Nucleus accumbens (tissue), 56 donors: ENCODE measurements at regions not wholly inside any gene's neighbourhood (a gene's known extent, or its start where the extent isn't known, plus 50 kb on each side); places are given as distances from the start of the nearest gene placed in this dataset.
"Not testable (repeated sequence)": the region's sequence is repeated elsewhere in the genome, so short reads cannot be mapped to it uniquely, and the experiment has no call there.

Experiments used
- DNase-seq, 56 donors: peaks; one replicate each; lab custom pipeline; 2025; lab: John Stamatoyannopoulos, UW

DNA sequence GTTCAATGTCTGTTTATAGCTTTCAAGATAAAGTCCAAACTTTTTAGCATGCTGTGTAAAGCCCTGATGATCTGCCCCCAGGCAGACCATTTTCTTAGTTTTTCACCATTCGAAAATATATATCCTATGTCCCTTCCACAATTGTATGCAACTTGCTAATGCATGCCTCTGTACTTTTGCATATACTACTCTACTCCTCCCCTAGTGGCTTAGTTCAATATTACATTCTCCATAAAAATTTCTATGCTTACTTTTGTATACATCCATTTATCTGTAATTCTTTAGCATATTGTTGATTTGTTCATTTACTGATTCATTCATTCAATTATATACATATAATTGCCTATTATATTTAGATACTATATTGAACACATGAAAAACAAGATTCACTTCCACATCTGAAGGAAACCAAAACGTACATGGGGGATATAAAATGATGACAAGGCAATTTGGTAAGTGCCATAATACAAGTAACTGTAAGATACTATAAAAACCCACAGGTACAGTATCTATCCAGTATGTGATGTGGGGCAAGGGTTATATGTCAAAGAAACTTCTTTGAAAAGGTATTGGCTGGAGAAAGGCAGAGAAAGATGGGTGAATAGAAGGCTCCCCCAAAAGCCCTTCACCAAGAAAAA lies 902.5 kb downstream of the FAM133A start:
- DNase-seq: no peak

- no peak for DNase-seq
Measured at GRCh38 chrX:94600077-94600476, 926.1 kb downstream of the FAM133A start.

DNA sequence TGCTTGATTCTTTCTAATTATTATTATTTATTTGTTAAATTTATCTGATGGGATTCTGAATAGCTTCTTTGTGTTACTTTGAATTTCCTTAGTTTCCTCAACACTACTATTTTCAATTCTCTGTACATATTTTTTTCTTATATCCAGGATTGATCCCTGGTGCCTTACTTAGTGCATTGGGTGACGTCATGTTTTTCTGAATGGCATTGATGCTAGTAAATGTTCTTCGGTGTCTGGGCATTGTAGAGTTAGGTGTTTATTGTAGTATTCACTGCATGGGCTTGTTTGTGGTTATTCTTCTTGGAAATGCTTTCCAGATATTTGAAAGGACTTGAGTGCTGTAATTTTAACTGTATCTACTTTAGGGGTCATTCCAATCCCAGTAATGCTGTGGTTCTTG lies 938.1 kb downstream of the FAM133A start:
- DNase-seq: no peak

DNA sequence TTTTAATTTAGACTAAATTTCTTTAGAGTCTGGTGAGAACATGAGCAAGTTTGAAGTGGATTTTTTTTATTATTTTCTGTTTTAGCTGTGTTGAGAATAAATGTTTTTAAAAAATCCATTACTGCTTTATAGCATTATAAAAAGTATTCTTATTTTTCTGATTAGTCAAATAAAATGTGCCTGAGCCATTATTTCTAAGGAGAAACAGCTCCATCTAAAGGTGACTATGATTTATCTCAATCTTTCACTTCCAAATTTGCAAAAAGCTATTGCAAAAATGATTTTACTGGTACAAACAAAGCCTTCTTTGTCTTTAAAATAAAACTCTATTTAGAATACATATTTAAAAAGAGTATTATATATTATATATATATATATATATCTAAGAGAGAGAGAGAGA lies 959.2 kb downstream of the FAM133A start:
- no peak for DNase-seq

DNA sequence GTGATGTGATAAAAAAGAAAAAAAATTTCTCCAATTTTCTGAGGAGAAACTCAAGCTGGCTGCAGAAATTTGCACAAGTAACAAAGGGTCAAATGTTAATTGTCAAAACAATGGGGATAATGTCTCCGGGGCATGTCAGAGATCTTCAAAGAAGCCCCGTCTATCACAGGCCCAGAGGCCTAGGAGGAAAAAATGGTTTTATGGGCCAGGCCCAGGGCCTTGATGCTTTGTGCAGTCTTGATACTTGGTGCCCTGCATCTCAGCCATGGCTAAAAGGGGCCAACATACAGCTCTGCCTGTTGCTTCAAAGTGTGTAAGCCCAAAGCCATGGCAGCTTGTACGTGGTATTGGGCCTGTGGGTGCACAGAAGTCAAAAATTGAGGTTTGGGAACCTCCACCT lies 961.0 kb downstream of the FAM133A start:
- no peak for DNase-seq

DNA sequence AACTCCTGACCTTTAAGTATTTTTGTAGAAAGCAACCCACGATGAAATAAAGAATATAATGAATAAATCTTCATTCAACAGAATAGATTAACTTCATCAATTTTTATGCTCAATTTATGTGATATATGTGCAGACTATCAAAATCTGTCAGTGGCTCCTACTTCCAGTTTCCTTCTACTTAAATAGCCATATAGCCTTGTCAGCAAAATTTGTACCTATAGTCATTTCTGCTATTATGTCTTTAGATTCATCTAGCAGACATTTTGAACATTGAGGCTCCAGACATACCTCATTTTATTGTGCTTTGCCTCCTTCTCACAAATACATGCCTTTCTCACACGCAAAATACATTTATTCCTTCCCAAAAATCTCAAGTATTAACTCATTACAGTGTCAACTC lies 971.7 kb downstream of the FAM133A start:
- DNase-seq: no peak

GRCh38 chrX:94655180-94655579 lies 981.2 kb downstream of the FAM133A start:
- DNase-seq: no peak

GRCh38 chrX:94662689-94663088 lies 988.7 kb downstream of the FAM133A start:
- no peak for DNase-seq

DNA sequence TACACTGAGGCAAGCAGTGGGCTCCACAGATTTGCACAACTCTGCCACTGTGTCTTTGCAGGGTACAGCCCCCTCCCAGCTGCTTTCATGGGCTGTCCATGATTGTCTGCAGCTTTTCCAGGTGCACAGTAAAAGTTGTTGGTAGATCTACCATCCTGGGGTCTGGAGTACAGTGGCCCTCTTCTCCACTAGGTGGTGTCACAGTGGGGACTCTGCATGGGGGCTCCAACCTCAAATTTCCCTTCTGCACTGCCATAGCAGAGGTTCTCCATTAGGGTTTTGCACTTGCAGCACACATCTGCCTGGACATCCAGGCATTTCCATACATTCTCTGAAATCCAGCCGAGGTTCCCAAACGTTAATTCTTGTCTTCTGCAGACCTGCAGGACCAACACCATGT lies 1002.3 kb downstream of the FAM133A start:
- DNase-seq: no peak

- no peak for DNase-seq
Measured at GRCh38 chrX:94686071-94686470, 1012.1 kb downstream of the FAM133A start.

GRCh38 chrX:94695910-94696309 lies 1021.9 kb downstream of the FAM133A start:
- no peak for DNase-seq

GRCh38 chrX:94704348-94705256 lies 1030.6 kb downstream of the FAM133A start:
- not testable (repeated sequence) for DNase-seq

GRCh38 chrX:94721386-94721785 lies 1047.4 kb downstream of the FAM133A start:
- DNase-seq: no peak

- DNase-seq: no peak
Measured at GRCh38 chrX:94722578-94722977, 1048.6 kb downstream of the FAM133A start.

DNA sequence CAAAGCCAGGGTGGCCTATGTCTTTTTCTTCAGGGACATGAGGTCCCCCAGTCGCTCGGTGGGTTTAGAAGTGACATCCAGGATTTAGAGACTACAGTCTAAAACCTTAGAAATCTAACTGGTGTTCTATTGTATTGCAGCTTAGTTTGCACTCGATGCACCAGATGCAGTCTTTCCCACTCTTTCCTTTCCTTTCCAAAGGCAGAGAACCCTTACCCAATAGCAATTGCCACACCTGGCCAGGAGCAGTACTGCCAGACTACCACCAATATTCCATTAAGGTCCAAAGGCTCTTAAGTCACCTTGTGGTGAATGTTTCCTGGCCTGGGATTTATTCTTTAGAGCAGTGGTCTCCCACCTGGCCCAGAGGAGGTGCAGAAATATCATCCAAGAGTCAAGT lies 1068.8 kb downstream of the FAM133A start:
- DNase-seq: no peak

DNA sequence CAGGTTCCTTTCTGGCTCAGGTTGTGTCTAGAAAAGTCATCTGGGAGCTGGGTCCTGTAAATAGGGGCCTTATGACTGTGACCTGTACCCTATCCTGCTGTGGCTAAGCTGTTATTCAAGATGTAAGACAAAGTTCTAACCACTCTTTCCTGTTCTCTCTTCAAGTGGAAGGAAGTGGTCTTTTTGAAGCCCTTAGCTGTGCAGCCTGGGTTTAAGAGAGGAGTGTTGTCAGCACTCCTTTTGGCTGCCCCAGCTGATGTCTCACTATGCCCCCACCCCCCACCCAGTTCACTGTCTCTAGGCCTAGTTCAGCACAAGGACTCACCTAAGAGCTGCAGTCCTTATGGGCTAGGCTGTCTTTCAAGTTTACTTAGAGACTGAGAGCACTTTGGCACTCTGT lies 1069.5 kb downstream of the FAM133A start:
- DNase-seq: no peak

GRCh38 chrX:94744786-94745185 lies 1070.8 kb downstream of the FAM133A start:
- DNase-seq: no peak

DNA sequence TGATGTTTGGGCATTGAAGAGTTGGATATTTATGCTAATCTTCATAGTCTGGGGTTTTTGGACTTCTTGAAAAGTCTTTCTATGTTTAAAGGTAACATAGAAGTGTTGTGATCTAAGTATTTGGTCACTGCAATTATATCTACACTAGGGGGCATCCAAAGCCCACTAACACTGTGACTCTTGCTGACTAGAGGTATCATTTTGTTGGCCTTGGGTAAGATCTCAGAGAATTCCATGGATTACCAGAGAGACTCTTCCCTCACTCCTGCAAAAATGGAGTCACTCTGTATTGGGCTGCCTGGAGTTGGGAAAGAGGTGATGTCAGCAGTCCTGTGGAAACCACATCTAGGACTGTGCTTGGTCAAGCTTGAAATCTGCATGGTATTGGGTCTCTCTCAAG lies 1077.6 kb downstream of the FAM133A start:
- DNase-seq: no peak

DNA sequence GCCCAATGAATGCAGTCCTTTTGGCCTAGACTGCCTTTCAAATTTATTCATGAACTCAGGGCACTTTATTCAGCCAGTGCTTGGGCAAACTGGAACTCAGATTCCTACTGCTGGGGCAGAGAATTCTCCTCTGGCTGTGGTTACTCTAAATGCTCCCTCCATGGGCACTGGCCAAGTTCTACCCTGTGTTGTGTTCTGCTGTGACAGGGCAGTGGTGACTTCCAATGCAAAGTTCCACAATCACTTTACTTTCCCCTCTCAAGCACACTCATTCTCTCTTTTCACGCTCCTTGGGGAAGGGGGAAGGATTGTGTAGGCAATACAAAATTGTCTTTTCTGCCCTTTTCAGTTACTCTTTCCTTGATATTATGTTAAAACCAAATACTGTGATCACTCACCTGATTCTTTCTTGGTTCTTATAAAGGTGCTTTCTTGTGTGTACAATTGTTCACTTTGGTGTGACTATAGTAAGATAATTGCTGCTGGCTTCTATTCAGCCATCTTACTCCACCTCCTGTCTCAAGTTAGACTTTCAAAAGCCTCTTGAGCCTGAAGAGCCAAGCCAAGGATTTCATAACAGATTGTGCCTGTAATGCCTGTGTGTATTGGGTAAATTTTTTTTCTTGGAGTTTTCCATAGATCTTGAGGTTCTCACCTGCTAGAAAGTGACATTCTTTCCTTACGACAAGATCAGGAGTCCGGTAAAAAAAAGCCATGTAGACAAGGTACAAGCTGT lies 1078.6 kb downstream of the FAM133A start:
- DNase-seq: no peak

- no peak for DNase-seq
Measured at GRCh38 chrX:94758130-94758529, 1084.1 kb downstream of the FAM133A start.

- DNase-seq: no peak
Measured at GRCh38 chrX:94775640-94776039, 1101.6 kb downstream of the FAM133A start.
